ENCODE measurements at regions not wholly inside any gene's neighbourhood (a gene's known extent, or its start where the extent isn't known, plus 50 kb on each side); places are given as distances from the start of the nearest gene placed in this dataset.

- no peaks in the 10 kb centered on the region for H3K36me3 ChIP-seq (replicated peaks; ENCODE audit: insufficient read depth, low read length)
- H4K20me1 ChIP-seq (ENCODE audit: insufficient read depth, low read length), result no peaks in the 10 kb centered on the region
These were observed 356.3 kb upstream of the CDH20 start for GRCh38 chr18:60976976-60977375.

GRCh38 chr18:60978338-60978737 lies 354.9 kb upstream of the CDH20 start:
- Histone ChIP-seq H3K9me3 (replicated peaks; ENCODE audit: insufficient read depth, low read length) (no peaks in the 10 kb centered on the region), H4K20me1 (ENCODE audit: insufficient read depth, low read length) (no peaks in the 10 kb centered on the region), H3K9ac (ENCODE audit: low read length) (no peak overlapping the region), H3K27me3 (replicated peaks; ENCODE audit: insufficient read depth, low read length) (no peaks in the 10 kb centered on the region), H3K27ac (ENCODE audit: low read length) (no peak overlapping the region), H3K4me1 (ENCODE audit: low read length) (no peaks in the 10 kb centered on the region), H3K4me2 (ENCODE audit: low read depth, low read length) (no peak overlapping the region), H3F3A (ENCODE audit: insufficient read depth, low read length) (no peaks in the 10 kb centered on the region), H3K9me2 (replicated peaks; ENCODE audit: insufficient read depth, low read length) (no peaks in the 10 kb centered on the region), H3K4me3 (ENCODE audit: low read length) (no peak overlapping the region), H2AFZ (ENCODE audit: low read length) (no peak overlapping the region), H3K79me2 (ENCODE audit: low read length) (no peaks in the 10 kb centered on the region), H3K36me3 (replicated peaks; ENCODE audit: insufficient read depth, low read length) (no peaks in the 10 kb centered on the region)
- DNase-seq, result no peak
- no peak for TF ChIP-seq EZH2phosphoT487 (IDR thresholded peaks at IDR 0.05; ENCODE audit: low read length)

More at GRCh38 chr18:60976976-60977375, 356.3 kb upstream of the CDH20 start:
- H2AFZ ChIP-seq (ENCODE audit: low read length), result no peak overlapping the region
- H3K27me3 ChIP-seq (replicated peaks; ENCODE audit: insufficient read depth, low read length), result no peaks in the 10 kb centered on the region
- no peak overlapping the region for H3K4me2 ChIP-seq (ENCODE audit: low read depth, low read length)
- H3K79me2 ChIP-seq (ENCODE audit: low read length), result no peaks in the 10 kb centered on the region
- no peaks in the 10 kb centered on the region for H3K4me1 ChIP-seq (ENCODE audit: low read length)
- H3K9ac ChIP-seq (ENCODE audit: low read length), result no peak overlapping the region
- no peak for TF ChIP-seq EZH2phosphoT487 (IDR thresholded peaks at IDR 0.05; ENCODE audit: low read length)
- no peak for TF ChIP-seq CTCF (IDR thresholded peaks at IDR 0.05; ENCODE audit: low read length)
- TF ChIP-seq EZH2 (optimal IDR thresholded peaks at IDR 0.05; ENCODE audit: low read depth, low read length), result no peak
- no peak for DNase-seq
- H3K9me2 ChIP-seq (replicated peaks; ENCODE audit: insufficient read depth, low read length), result no peaks in the 10 kb centered on the region
- H3K27ac ChIP-seq (ENCODE audit: low read length), result no peak overlapping the region
- H3K9me3 ChIP-seq (replicated peaks; ENCODE audit: insufficient read depth, low read length), result no peaks in the 10 kb centered on the region
- no peaks in the 10 kb centered on the region for H3F3A ChIP-seq (ENCODE audit: insufficient read depth, low read length)
- no peak overlapping the region for H3K4me3 ChIP-seq (ENCODE audit: low read length)

GRCh38 chr18:60980422-60981005 lies 352.7 kb upstream of the CDH20 start:
- Histone ChIP-seq H3K4me2 (ENCODE audit: low read depth, low read length) (no peak overlapping the region), H4K20me1 (ENCODE audit: insufficient read depth, low read length) (no peaks in the 10 kb centered on the region), H3K9me3 (replicated peaks; ENCODE audit: insufficient read depth, low read length) (no peaks in the 10 kb centered on the region), H3K27me3 (replicated peaks; ENCODE audit: insufficient read depth, low read length) (no peaks in the 10 kb centered on the region), H3K27ac (ENCODE audit: low read length) (no peak overlapping the region), H3F3A (ENCODE audit: insufficient read depth, low read length) (no peaks in the 10 kb centered on the region), H3K9me2 (replicated peaks; ENCODE audit: insufficient read depth, low read length) (no peaks in the 10 kb centered on the region), H3K4me1 (ENCODE audit: low read length) (no peaks in the 10 kb centered on the region), H3K4me3 (ENCODE audit: low read length) (no peak overlapping the region), H3K79me2 (ENCODE audit: low read length) (no peaks in the 10 kb centered on the region), H3K36me3 (replicated peaks; ENCODE audit: insufficient read depth, low read length) (no peaks in the 10 kb centered on the region), H2AFZ (ENCODE audit: low read length) (no peak overlapping the region), H3K9ac (ENCODE audit: low read length) (no peak overlapping the region)
- TF ChIP-seq EZH2phosphoT487 (IDR thresholded peaks at IDR 0.05; ENCODE audit: low read length) (no peak), CTCF (IDR thresholded peaks at IDR 0.05; ENCODE audit: low read length) (no peak), EZH2 (optimal IDR thresholded peaks at IDR 0.05; ENCODE audit: low read depth, low read length) (no peak)
- DNase-seq, result no peak

GRCh38 chr18:60981682-60982328 lies 351.4 kb upstream of the CDH20 start:
- no peak overlapping the region for H3K4me3 ChIP-seq (ENCODE audit: low read length)
- no peak overlapping the region for H3K4me2 ChIP-seq (ENCODE audit: low read depth, low read length)
- H3K27me3 ChIP-seq (replicated peaks; ENCODE audit: insufficient read depth, low read length), result no peaks in the 10 kb centered on the region
- no peak for DNase-seq
- H2AFZ ChIP-seq (ENCODE audit: low read length), result no peak overlapping the region
- no peaks in the 10 kb centered on the region for H3F3A ChIP-seq (ENCODE audit: insufficient read depth, low read length)
- no peak overlapping the region for H3K9ac ChIP-seq (ENCODE audit: low read length)
- H3K9me3 ChIP-seq (replicated peaks; ENCODE audit: insufficient read depth, low read length), result no peaks in the 10 kb centered on the region
- no peaks in the 10 kb centered on the region for H3K79me2 ChIP-seq (ENCODE audit: low read length)
- no peaks in the 10 kb centered on the region for H3K9me2 ChIP-seq (replicated peaks; ENCODE audit: insufficient read depth, low read length)
- TF ChIP-seq EZH2phosphoT487 (IDR thresholded peaks at IDR 0.05; ENCODE audit: low read length), result no peak
- TF ChIP-seq CTCF (IDR thresholded peaks at IDR 0.05; ENCODE audit: low read length), result no peak
- no peak for TF ChIP-seq EZH2 (optimal IDR thresholded peaks at IDR 0.05; ENCODE audit: low read depth, low read length)
- no peak overlapping the region for H3K27ac ChIP-seq (ENCODE audit: low read length)
- no peaks in the 10 kb centered on the region for H3K4me1 ChIP-seq (ENCODE audit: low read length)
- H3K36me3 ChIP-seq (replicated peaks; ENCODE audit: insufficient read depth, low read length), result no peaks in the 10 kb centered on the region
- no peaks in the 10 kb centered on the region for H4K20me1 ChIP-seq (ENCODE audit: insufficient read depth, low read length)
